Stimulated activated CD8-positive, alpha-beta memory T cell treated with anti-CD3 and anti-CD28 coated beads, Interleukin-15, amount 100 ng/mL, for 24 hours (primary cell): ENCODE measurements at regions not wholly inside any gene's neighbourhood (a gene's known extent, or its start where the extent isn't known, plus 50 kb on each side); places are given as distances from the start of the nearest gene placed in this dataset.

Source experiments
- DNase-seq: peaks from one replicate; pipeline ENCODE4 v3.0.0-alpha.2; 2020; ENCODE audit warnings: low read depth

- no peak for DNase-seq
These were observed 89.2 kb downstream of the KCNRG start for GRCh38 chr13:50104493-50104892.

GRCh38 chr13:50106559-50106958, 91.3 kb downstream of the KCNRG start:
- DNase-seq: no peak

- no peak for DNase-seq
These were observed 92.0 kb downstream of the KCNRG start for GRCh38 chr13:50107205-50107604.

- no peak for DNase-seq
These were observed 99.7 kb downstream of the KCNRG start for GRCh38 chr13:50114961-50115360.

GRCh38 chr13:50115695-50116094, 100.5 kb downstream of the KCNRG start:
- no peak for DNase-seq

- DNase-seq: no peak
These were observed 101.3 kb downstream of the KCNRG start for GRCh38 chr13:50116430-50116973.

GRCh38 chr13:50119591-50119990, 104.3 kb downstream of the KCNRG start:
- no peak for DNase-seq

- no peak for DNase-seq
These were observed 107.2 kb downstream of the KCNRG start for GRCh38 chr13:50122455-50122854.

GRCh38 chr13:50123002-50123401, 107.8 kb downstream of the KCNRG start:
- DNase-seq: no peak

- no peak for DNase-seq
These were observed 108.2 kb downstream of the KCNRG start for GRCh38 chr13:50123515-50123861.

GRCh38 chr13:50123862-50124535, 108.8 kb downstream of the KCNRG start:
- DNase-seq: no peak

- peak; percentile 73 for DNase-seq
These were observed 109.5 kb downstream of the KCNRG start for GRCh38 chr13:50124536-50125303.

- DNase-seq: no peak
These were observed 110.0 kb downstream of the KCNRG start for GRCh38 chr13:50125304-50125553.

- peak; percentile 54 for DNase-seq
These were observed 110.5 kb downstream of the KCNRG start for GRCh38 chr13:50125554-50126262.

GRCh38 chr13:50126263-50126992, 111.2 kb downstream of the KCNRG start:
- DNase-seq: no peak

GRCh38 chr13:50126993-50127725, 111.9 kb downstream of the KCNRG start:
- no peak for DNase-seq

GRCh38 chr13:50127726-50128291, 112.6 kb downstream of the KCNRG start:
- no peak for DNase-seq

GRCh38 chr13:50128428-50128931, 113.2 kb downstream of the KCNRG start:
- no peak for DNase-seq

GRCh38 chr13:50129081-50129705, 113.9 kb downstream of the KCNRG start:
- DNase-seq: no peak

- no peak for DNase-seq
These were observed 114.5 kb downstream of the KCNRG start for GRCh38 chr13:50129706-50130122.
